ENCODE measurements at regions not wholly inside any gene's neighbourhood (a gene's known extent, or its start where the extent isn't known, plus 50 kb on each side); places are given as distances from the start of the nearest gene placed in this dataset.
"Not testable (repeated sequence)": the region's sequence is repeated elsewhere in the genome, so short reads cannot be mapped to it uniquely, and the experiment has no call there.

DNA sequence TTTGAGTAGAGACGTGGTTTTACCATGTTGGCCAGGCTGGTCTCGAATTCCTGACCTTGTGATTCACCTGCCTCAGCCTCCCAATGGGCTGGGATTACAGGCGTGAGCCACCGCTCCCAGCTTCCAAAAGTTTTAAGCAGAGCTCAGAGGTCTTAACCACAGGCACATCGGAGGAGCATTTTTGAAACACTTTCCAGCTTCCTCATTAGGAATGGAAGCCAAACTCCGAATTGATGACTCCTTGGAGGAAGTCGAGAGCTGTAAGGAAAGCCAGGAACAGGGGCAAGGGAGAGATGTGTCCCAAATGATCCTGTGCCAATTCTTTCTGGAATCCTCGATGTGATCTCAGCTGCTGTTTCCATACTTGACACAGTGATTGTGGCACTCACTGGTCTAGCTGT lies 56.2 kb upstream of the CCZ1B start:
- not testable (repeated sequence) for DNase-seq

DNA sequence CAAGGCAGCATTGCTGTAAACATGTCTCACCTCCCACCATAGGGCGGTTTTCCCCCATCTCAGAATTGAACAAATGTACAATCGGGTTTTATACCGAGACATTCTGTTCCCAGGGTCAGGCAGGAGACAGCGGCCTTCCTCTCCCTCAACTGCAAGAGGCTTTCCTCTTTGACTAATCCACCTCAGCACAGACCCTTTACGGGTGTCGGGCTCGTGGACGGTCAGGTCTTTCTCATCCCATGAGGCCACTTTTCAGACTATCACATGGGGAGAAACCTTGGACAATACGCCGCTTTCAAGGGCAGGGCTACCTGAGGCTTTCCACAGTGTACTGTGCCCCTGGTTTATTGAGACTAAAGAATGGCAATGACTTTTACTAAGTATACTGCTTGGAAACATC lies 57.7 kb upstream of the CCZ1B start:
- not testable (repeated sequence) for DNase-seq

DNA sequence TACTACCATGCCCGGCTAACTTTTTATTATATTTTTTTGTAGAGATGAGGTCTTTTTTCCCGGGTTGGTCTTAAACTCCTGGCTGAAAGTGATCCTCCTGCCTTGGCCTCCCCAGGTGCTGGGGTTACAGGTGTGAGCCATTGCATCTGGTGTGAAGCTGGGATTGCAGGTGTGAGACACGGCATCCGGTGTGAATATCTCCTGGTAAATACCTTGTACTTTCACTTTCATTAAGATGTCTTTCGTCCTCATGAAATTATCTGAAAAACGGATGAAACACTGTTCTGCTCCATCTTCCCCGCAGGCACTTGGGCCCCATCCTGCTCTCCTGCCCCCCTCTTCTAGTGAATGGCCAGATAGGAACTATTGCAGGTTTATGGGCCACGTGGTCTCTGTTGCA lies 60.1 kb upstream of the CCZ1B start:
- no peak for DNase-seq

DNA sequence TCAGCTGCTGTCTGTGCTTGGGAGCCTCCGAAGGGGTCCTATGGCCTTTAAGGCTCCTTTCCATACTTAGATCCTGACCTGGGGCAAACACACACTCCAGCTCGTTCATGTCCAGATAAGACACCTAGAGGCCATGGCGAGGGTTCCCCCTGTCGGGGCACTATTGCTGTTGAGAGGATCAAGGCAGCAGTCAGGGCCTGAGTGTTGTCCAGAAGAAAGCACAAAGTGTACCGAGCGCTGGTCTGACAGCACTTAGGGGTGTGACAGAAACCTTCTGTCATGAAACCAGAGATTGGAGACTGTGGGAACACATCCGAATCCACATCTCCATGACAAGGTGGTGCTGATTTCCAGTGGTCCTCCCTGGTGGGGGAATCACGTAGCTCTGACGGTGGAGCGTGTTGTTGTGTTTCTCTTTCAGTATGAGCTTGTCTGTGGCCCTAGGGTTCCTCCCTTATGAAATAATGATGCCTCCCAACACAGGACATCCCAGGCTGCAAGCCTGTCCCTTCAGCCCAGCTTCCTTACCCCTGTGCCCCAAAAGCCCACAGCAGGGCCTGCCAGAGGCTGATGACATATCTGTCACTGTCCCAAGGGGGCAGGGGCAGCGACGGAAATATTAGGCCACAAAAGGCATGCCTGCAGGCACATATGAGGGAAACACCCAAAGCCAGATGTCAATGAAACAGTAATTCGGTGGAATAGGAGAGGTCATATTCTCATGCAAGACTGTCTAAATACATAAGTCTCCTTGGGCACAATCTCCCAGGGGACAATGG lies 62.4 kb upstream of the CCZ1B start:
- not testable (repeated sequence) for DNase-seq

DNA sequence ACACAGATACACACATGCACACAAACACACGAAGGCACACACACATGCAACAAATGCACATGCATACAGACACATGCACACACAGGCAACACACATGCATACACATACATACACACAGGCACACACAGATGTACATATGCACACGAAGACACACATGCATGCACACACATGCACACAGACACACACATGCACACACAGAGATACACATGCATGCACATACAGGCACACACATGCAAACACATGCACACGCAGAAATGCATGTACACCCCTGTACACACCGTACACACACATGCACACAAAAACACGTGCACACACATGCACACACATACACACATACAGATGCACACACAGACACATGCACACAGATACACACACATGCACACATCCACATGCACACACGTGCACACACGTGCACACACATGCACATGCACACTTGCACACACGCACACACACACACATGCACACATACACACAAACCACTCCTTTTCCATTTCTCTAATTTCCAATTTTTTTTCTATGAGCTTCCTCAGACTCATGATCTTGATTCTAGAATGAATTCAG lies 63.3 kb upstream of the CCZ1B start:
- DNase-seq: no peak

DNA sequence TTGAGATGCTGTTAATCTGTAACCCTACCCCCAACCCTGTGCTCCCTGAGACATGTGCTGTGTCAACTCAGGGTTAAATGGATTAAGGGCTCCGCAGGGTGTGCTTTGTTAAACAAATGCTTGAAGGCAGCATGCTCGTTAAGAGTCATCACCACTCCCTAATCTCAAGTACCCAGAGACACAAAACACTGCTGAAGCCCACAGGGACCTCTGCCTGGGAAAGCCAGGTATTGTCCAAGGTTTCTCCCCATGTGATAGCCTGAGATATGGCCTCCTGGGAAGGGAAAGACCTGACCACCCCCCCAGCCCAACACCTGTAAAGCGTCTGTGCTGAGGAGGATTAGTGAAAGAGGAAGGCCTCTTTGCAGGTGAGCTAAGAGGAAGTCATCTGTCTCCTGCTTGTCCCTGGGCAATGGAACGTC lies 76.0 kb upstream of the CCZ1B start:
- DNase-seq: not testable (repeated sequence)

DNA sequence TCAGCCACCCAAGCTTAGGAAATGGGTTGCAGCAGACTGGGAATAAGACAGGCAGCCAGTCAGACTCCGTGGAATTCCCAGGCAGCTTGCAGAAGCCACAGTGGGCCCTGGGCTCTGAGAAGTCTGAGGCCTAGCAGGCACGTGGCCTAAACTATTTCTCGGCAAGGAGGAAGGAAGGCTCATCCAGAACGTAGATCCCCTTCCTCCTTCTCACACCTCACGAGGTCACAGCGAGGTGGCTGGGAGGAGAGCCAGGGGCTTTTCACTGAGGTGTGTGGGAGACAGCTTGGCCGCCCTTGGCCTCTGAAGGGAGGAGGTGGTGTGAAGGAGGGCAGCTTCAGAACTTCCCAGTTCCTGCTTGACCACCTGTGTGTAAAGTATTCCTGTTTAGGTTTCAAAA lies 77.2 kb upstream of the CCZ1B start:
- not testable (repeated sequence) for DNase-seq

DNA sequence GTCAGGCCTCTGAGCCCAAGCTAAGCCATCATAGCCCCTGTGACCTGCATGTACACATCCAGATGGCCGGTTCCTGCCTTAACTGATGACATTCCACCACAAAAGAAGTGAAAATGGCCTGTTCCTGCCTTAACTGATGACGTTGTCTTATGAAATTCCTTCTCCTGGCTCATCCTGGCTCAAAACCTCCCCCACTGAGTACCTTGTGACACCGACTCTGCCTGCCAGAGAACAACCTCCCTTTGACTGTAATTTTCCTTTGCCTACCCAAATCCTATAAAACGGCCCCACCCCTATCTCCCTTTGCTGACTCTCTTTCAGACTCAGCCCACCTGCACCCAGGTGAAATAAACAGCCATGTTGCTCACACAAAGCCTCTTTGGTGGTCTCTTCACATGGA lies 77.7 kb upstream of the CCZ1B start:
- not testable (repeated sequence) for DNase-seq

DNA sequence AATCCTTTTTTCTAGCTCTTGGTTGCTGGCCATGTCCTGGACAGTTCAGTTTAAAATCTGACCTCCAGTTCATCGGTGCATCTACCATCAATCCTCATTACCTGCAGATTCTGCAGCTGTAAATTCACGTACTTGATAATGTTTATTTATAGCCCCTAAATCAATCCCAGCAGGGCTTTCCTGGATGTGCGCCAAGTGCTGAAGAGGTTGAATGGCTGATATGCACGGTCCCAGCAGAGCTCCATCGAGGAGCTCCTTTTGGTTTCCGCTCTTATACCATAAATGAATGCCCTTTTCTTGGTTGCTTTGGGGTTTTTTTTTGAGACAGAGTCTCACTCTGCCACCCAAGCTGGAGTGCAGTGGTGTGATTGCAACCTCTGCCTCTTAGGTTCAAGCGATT lies 91.2 kb upstream of the CCZ1B start:
- no peak for DNase-seq

DNA sequence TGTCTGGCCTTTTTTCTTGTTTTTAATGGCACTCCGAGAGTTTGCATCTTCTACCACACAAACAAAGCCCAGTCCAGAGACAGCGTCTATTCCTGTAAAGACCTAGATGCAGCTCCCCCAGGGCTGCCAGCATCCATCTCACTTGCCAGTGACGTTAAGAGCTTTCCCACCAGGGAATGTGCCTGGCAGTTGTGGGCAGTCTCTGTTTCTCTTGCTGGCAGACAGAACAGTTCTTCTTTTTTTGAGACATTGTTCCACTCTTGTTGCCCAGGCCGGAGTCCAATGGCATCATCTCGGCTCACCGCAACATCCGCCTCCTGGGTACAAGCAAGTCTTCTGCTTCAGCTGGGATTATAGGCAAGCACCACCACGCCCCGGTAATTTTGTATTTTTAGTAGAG lies 93.1 kb upstream of the CCZ1B start:
- not testable (repeated sequence) for DNase-seq

DNA sequence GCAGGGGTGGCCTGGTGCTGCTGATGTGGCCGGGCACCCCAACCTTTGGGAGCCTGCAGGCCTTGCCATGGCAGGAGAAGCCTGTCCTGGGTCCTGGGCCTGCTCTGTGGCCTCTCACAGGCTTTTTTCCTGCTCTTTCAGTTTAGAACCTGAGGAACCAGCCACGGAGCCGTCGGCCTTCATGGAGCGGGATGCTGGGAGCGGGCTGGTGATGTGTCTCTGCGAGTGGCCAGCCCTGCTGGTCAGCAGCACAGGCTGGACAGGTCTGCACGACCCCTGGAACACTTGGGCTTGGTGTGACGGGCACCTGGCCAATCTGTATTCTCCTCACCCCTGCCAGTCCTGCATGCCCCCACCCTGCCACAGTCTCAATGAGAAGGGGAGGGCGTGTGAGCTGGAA lies 98.4 kb upstream of the CCZ1B start:
- DNase-seq: not testable (repeated sequence)

DNA sequence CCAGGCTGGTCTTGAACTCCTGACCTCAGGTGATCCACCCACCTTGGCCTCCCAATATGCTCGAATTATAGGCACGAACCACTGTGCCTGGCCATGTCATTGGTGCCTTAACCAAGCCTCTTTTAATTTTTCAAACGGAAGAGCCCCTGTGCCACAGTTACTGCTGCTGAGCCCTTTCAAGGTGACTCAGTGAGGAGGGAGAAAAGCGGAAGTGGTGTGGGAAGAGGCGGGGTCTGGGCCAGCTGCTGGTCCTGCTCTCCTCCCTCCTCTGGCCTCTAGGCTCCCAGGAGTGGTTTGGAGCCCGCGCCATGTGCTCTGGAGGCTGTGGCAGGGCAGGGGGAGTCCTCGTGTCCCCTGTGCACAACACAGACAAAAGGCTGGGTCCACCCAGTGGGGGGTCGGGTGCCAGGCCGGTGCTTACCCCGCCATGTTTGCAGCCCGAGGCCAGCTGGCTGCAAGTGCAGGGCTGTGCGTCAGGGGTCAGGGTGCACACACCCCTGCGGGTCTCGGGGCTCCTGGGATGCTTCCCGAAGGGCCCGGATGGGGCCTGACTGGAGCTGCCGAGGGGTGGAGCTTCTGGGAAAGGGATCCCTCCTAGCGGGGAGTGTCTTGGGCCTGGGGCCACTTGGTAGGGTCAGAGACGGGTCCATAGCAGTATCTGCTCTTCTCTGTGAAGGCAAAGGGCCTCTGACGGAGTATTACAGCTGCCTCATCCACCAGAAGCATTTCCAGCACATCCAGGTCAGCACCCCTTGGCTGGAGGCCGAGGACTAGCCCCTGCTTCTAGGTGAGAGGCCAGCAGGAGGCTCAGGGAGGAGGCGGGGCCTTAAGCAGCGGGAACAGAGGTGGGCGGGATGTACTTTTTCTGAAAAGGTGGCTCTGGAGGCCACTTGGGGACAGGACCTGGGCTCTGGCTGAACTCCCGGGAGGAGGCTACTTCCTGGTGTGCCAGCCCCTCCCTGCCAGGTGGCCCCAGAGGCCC lies 100.4 kb upstream of the CCZ1B start:
- DNase-seq: not testable (repeated sequence)

DNA sequence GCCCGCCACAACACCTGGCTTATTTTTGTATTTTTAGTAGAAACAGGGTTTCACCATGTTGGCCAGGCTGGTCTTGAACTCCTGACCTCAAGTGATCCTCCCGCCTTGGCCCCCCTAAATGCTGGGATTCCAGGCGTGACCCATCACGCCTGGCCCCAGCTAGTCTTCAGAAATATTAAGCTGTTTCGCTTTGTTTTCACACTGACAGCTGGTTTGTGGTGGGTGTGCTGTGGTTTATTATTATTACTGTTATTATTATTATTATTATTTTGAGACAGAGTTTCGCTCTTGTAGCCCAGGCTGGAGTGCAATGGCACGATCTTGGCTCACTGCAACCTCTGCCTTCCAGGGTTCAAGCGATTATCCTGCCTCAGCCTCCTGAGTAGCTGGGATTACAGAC lies 101.6 kb upstream of the CCZ1B start:
- DNase-seq: not testable (repeated sequence)

DNA sequence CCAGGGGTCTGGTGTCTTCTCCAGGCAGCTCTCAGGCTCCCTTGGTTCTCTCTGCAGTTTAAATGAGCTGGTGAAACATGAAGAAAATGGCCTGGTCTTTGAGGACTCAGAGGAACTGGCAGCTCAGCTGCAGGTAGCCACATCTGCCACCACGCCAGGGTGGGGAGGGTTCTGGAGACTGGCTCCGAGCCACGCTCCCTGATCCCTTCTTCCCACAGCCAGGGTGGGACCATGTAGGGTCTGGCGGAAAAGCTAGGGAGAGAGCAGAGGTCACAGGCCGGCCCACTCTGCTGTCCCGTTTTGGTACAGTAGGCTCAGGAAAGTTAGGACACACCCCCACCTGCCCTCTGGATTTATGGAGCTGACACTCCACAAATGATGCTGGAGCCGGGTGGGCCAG lies 103.5 kb upstream of the CCZ1B start:
- DNase-seq: not testable (repeated sequence)

DNA sequence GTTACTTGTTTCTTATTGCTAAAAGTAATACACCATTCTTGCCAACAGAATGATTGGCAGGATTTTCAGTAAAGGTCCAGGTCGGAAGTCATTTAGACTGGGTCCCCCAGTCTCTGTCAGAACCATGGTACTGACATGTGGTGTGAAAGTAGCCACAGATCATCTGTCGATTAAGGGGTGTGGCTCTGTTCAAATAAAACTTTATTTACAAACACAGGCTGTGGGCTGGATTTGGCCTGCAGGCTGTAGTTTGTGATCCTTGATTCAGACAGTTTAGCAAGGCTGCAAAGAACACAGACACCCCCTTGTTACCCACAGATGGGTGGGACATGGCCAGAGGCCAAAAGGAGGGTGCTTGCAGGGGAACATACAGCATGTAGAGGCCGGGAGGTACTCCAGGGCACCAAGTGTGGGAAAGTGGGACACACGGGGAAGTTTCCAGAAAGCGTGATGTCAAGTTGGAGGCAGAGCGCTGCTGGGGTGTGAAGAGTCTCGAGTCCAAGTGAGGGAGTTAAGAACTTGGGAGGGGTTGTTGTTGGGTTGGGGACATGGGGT lies 104.1 kb upstream of the CCZ1B start:
- DNase-seq: not testable (repeated sequence)

DNA sequence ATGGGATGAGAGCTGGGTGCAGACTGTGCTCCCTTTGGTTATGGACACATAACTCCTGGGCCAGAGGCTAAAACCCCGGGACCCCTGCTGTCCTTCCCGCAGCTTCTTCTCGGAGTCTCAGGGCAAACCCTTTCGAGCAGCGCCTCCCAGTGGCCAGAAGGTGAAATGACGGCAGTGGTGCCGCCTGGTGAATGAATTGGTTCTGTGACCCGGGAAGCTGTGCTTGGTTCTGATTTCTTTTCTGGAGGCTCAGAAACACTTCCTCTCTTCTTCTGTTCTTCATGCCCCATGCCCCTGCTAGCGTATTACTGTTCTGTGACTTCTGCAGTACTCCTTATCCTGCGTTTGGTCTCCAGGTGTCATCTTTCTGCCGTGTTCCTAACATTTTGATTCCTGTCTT lies 104.7 kb upstream of the CCZ1B start:
- DNase-seq: not testable (repeated sequence)

DNA sequence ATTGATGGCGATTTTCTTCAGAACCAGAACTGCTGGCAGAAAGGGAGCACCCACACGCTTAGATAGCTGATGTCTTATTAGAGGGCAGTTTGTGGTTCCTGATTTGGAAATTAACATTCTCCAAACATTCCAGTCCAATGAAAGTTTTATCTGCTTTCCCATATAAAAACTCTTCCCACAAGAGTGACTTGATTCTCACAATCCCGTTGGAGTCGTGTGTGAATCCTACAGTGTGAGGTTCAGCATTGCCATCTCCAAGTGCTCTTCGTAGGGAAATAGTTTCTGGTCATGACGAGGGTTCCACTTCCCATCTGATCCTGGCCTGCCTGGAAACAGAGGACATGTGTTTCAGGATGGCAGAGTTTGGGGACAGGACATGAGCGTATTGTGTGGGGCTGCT lies 105.4 kb upstream of the CCZ1B start:
- not testable (repeated sequence) for DNase-seq

DNA sequence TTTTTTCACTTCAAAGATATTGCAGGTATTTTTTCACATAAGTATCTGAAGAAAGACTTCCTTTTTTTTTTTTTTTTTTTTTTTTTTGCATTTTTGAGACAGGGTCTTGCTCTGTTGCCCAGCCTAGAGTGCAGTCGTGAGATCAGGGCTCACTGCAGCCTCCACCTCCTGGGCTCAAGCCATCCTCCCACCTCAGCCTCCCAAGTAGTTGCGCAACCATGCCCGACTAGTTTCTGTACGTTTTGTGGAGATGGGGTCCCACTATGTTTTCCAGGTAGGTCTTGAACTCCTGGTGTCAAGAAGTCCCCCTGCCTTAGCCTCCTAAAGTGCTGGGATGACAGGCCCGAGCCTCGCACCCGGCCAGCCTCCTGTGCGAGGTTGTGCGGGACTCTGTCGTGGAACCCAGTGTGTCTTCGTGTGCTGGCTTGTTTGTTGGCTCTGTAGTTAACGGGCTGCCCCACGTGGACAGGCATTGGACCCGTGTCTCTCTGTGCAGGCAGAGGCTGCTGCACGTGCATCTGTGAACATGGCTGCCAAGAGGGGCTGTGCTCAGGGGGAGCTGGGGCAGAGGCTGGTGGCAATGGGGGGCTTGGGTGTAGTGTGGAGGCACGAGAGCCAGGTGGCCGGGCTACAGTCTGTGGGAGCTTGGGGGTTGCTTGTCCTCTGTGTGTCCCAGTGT lies 108.0 kb upstream of the CCZ1B start:
- not testable (repeated sequence) for DNase-seq

DNA sequence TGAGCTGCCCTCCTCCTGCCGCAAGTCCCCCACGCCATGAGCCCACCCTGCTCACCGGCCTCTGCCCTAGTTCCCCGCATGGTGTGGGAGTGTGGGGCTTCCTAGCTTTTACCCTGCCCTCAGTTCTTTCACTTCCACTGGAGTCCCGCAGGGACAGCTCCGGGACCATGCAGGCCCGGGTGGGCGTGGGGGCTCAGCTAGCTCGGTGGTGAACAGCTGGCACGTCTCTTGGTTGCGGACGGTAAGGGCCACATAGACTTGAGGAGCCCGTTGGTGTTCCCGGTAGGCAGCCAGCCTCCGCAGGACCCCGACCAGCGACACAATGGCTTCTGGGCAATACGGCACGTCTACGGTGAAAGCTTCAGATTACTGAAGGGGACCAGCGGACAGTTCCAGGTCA lies 108.9 kb upstream of the CCZ1B start:
- DNase-seq: no peak

DNA sequence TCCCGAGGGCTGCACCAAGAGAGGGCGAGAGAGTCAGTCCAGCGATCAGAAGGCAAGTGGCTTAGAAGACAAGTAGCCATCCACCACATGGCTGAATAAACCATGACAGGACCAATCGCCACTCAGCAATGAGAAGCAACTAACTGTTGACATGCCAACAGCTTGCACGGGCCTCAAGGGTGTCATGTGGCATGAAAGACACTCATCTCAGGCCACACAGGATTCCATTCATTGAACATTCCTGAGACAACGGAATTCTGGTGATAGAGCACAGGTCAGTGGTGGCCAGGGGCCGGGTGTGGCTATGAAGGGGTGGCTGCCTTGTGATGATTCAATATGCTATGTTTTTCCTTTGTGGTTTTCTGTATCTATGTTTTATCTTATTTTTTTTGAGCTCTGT lies 110.6 kb upstream of the CCZ1B start:
- DNase-seq: not testable (repeated sequence)

DNA sequence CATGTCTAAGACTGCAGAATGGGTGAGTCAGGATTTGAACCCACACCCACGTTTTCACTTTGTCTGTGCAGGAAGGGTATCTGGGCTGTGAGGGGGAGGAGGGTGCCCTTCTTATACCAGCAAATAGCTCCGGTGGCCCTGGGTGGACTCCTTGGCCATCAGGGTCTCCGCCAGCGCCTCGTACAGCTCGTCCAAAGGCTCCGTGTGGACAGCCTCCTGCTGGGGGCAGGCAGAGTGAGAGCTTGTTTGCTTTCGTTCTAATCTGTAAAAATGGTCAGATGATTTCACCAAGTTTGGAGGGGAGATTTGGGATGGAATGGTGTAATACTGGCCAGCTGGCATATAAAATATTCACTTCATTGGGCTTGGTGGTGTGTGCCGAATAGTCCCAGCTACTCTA lies 111.7 kb upstream of the CCZ1B start:
- not testable (repeated sequence) for DNase-seq

DNA sequence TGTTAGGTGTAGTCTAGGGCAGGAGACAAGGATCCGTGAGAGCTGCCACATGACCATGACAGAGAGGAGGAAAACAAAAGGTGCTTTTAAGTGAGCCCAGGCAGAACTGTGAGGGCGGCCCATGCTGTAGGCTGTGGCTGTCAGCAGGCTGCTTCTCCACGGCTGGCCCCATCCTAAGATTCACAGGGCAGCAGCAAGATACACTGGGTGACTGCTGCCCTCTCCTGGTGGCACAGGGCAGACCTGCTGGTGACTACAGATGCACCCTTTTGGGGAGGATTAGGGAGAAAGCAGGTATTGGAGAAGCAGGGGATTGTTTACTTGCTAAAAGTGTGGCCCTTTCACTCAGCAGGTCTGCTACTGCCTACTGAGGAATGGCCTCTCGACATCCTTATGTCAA lies 112.2 kb upstream of the CCZ1B start:
- not testable (repeated sequence) for DNase-seq
